HL-60/S4 treated with phorbol 12-myristate 13-acetate at 8.2 ng/mL for 4 days and 3 days (cell line): ENCODE measurements at regions not wholly inside any gene's neighbourhood (a gene's known extent, or its start where the extent isn't known, plus 50 kb on each side); places are given as distances from the start of the nearest gene placed in this dataset.
"Not testable (repeated sequence)": the region's sequence is repeated elsewhere in the genome, so short reads cannot be mapped to it uniquely, and the experiment has no call there.

Experiments
- in situ Hi-C: fragments of 300-500 bp; cut with MboI; formaldehyde crosslinking; loops from 2 replicates; pipeline ENCODE4 v1.15.0; 2022; ENCODE audit warnings: low sequenced_read_pairs

DNA sequence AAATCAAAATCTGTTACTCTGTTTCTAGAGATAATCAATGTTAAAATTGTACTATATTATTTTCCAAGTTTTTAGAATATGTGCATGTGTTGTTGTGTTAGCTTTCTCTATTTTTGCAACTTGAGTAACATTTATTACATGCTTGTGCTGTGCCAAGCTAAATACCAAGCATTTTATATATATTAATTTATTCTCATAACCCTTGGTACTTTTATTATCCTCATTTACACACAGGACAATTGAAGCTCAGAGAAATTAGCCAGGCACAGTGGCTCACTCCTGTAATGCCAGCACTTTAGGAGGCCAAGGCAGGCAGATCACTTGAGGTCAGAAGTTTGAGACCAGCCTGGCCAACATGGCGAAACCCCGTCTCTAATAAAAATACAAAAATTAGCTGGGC is 254.0 kb upstream of the DMRT1 start:
- in situ Hi-C loops: no loop called here

DNA sequence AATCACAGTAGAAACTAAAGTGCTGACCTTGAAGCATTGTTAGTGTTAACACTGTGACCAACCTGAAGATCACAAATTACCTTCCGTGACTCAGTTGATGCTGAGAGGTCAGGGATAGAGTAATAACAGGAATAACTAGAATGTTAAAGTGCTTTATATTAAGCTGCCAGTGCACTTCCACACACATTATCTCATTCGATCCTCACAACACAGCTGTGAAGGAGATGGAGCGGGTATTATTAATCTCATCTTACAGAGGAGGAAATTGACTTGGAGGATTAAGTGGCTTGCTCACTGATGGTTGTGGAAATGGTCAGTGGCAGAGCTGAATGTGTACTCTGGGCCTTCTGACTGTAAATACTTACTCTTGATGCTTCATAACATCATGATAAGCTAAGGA is 252.5 kb upstream of the DMRT1 start:
- in situ Hi-C loops: no loop called here

DNA sequence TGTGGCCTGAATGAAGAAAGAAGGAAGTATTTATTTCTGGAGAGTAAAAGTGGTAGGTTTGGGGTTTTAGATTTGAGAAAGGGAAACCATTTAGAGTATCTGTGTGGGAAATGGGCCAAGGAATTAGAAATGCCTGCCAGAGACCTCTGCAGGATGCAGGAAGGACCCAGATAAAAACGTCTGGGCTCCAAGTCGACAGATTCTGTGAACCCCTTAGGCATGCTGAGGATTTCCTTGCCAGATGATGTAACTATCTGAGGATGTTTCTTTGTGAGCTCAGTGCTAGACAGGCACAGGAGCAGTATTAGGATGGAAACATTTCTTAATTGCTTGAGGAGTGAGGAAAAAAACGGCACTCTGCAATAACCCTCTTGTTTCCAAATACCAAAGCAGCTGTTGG is 251.8 kb upstream of the DMRT1 start:
- in situ Hi-C loops: no loop called here

DNA sequence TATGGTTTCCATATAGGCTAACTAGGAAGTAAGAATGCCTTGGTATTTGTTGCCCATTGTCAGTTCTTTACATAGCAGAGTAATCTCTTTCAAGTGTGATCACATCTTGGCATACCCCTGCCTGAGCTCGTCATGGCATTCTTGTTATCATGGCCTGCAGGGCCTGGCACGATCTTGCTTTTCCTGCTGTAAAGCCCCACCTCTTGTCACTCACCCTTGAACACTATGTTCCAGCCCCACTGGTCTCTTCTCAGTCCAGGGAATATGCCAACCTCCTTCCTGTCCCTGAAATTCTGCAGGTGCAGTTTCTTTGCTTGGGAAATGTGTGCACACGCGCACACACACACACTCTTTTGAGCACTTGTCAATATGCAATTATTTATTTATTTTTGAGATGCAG is 250.2 kb upstream of the DMRT1 start:
- in situ Hi-C loops: no loop called here

DNA sequence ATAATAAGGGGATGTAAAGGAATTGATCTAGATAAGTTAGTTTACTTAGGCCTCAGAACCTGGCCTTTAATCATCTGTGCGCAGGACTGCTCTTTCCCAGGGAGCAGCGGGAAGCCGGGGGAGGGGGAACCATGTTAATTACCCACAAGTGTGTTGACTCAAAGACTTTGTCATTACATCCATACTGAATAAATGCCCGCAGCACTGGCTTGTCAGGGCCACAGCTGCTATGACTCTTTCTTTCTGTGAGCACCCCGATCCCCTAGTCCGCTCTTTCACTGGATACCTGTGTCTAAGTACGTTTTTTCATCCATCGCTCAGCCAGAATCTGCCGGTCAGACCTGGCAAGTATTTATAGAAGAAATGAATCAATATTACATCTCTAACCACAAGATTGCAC is 249.3 kb upstream of the DMRT1 start:
- in situ Hi-C loops: no loop called here

DNA sequence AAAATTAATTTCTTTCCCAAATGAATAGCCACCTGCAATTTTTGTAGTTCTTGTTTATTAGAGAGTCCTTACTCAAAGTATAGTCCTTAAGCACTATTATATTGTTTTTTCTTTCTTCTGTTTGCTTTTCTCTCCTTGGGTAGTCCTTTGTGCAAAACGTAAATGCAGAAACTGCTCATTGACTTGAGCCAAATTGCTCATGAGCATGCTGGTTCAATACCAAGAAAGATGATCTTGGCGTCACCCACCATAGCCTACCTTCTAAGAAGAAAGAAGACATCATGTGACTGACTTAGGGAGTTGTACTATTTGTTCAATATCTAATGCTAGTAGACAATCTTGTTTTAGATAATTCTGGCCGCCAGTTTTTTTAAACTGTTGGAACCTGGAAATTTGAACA is 248.8 kb upstream of the DMRT1 start:
- in situ Hi-C loops: no loop called here

DNA sequence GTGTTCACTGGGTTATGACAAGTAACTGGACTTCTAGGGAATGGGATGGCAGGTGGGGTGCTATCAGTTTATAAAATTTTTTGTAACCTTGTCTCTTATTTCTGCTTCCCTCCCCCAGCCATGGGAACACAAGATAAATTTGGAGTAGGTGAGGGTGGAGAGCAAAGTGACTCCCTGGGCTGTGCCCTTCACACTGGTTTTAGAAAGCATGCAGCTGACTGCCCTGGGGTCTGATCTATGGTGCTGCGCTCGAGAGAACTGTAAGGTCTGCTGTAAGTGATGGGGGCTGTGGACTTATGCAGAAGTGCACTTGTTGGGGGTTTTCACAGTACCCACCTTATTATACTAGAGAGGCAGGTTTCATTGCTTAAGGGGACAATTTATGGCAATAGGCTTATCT is 247.7 kb upstream of the DMRT1 start:
- in situ Hi-C loops: no loop called here

DNA sequence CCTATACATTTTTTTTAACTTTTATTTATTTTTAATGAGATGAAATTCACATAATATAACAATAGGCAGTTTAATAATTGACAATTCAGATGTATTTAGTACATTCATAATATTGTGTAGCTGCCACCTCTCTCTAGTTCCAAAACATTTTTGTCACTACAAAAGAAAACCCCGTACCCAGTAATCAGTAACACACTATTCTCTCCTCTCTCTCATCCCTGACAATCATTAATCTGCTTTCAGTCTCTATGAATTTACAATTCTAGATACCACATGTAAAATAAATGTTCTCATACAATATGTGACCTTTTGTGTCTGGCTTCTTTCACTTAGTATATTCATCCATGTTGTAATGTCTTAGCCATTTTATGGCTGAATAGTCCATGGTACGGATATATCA is 244.8 kb upstream of the DMRT1 start:
- in situ Hi-C loops: no loop called here

DNA sequence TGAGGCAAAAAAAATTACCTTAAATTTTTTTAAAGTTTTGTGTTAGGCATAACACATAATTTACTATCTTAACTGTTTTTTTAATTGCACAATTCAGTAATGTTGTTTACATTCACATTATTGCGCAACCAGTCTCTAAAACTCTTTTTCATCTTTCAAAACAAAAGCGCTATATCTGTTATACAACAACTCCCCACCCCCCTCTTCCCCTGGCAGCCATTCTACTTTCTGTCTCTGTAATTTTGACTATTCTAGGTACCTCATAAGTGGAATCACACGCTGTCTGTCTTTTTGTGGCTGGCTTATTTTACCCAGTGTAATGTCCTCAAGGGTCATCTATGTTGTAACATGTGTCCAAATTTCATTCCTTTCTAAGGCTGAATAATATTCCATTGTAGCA is 241.5 kb upstream of the DMRT1 start:
- in situ Hi-C loops: no loop called here

DNA sequence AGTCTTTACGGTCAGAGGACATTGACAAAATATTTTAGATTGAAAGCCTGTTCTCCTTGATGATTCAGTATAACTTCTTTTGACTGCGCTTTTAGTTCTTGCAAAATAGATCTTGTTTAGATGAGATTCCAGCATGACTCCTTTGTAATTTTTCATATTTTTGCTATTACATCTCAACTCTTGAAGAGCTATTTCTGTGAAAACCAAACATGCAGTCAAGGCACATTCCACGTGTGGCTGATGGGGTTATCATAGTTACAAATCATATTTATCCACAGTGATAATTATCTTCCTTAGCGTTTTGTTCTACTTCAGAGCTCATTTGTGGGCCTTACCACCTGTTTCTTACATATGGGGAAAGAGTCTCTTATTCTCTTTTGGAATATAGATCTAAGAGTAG is 238.8 kb upstream of the DMRT1 start:
- in situ Hi-C loops: no loop called here

DNA sequence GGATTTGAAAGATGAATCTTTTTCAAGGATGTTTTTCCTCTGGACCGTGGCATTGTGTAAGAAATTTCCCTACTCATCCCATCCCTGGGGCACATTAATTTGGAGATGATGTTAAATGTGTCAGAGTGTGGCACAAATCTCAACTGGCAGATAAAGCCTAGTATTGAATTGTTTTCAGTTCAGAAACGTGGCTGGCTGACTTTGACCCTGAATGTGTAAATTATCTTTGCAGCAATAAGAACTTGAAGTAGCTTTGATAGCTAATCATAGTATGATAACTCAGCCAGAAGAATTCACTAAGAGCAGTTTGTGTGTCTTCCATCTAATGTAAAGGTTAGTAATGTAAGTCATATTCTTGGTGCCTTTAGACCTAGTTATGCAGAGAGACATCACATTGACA is 238.4 kb upstream of the DMRT1 start:
- in situ Hi-C loops: no loop called here

DNA sequence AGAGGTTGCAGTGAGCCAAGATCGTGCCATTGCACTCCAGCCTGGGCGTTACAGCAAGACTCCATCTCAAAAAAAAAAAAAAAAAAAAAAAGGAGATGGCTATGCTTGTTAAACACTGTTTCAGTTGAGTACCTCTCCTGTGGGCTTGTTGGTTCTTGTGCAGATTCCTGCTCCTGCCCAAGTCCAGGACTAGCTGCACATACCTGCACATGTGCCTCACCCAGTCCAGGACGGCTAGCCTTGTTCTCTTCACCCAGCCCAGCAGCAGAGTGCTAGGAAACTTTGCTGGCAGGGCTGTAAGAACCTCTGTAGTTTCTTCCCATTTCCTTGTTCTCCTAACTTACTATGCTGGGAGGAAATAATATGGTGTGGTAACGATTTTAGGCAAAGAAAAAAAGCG is 234.1 kb upstream of the DMRT1 start:
- in situ Hi-C loops: no loop called here

DNA sequence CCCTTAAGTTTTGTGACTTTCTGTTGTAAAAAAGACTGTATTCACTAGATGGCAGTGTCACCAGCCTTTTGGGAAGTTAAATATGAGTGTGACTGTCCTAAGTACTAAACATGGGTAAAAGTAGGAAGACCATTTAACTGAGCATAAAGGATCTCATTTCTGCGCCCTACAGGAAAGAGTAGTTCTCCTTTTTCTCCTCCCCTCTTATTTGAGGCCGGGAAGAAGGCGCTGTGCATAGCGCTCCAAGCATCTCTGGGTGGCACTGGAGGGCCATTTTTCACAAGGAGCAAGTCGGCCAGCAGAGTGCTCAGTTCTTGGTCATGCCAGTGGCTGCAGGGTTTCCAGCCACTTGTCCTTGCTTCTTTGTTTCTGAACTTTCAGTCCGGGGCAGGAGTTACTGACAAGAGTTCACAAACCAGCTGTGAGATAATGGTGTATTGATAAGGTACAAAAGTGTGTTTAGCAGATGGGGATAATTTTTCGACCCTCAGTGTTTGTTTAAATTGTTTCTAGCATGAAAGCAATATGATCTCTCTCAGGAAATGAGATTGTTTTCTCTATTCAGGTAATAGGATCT is 227.6 kb upstream of the DMRT1 start:
- in situ Hi-C loops: loop anchor here (10.0 kb wide), 2 partner anchors 151 to 391 kb away; no protein-coding TSS in a partner anchor

DNA sequence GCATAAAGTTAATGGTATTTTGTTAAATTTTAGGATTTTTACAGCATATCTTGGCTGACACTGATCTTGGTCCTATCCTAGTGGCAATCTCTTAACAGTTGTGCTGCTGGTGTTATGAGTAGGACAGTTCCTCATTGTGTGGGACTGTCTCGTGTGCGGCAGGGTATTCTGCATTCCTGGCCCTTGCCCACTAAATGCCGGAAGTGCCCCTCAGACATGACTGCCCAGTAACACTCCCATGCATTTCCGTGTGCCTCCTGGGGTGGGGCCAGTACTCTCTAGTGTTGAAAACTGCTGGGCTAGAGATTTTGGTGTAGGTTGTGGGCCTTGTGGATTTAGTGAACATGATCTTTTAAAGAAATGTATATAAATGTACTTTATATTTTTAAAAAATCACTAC is 227.1 kb upstream of the DMRT1 start:
- in situ Hi-C loops: loop anchor here (10.0 kb wide), 2 partner anchors 150 to 390 kb away; no protein-coding TSS in a partner anchor

DNA sequence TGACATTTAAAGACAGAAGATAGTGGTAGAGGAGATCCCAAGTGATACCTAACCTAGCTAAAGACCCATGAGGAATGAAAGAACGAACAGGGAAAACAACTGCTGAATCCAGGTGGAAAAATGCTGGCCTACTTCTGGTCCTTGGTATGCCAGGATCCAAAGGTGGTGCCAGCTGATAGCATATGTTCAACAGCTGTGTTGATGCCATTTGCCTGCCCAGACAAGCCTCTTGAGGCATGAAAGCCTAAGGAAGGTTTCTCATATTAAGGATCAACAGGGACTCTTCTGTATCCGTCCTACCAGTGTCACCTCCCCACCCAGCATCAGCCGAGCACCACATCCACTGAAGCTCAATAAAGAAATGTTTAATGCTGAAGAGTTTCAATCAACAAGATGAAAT is 225.7 kb upstream of the DMRT1 start:
- in situ Hi-C loops: loop anchor here (10.0 kb wide), 2 partner anchors 149 to 389 kb away; no protein-coding TSS in a partner anchor

DNA sequence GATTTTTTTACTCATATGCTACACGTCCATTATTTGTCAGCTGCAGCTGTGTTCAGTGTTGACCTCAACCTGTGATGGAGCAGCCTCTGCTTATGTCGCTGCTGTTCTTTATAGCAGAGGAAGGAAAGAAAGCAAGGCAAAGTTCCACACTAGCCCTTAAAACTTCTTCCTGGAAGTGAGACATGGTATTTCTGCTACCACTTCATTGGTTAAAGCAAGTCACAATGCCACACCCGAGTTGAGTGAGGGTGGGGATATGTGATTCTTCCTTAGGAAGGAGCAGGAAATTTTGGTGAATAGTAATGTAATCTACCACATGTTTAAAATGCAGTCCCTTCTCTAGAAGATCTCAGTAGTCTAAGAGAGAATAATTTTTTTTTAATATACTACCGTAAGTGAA is 224.8 kb upstream of the DMRT1 start:
- in situ Hi-C loops: loop anchor here (10.0 kb wide), 2 partner anchors 148 to 388 kb away; no protein-coding TSS in a partner anchor

DNA sequence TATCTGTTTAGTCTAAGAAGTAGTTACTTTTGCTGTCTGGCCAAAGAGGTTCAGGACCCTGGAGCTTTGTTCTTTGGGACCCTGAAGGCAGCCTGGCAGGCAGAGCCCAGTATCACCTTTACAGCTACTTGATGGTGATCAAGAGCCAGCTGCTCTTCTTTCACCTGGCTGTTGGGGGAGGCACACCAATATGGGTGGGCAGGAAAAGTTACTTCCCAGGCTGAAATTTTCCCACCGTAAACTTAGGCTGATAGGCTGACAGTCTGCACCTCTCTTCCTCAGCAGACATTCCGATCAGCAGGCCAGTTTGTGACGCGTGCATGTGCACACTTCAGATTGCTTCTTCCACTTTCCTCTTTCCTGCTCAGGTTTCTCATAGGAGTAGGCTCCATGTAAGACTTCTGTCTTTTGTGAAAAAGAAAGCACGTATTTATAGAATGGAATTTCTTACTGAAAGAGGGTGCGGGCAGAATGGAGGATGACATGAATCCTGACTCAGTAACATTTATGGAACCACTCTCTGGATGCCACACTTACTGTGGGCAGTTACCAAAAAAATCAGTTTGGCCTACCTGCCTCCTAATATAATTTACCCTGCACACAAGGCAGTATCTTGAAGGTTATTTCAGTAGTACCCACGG is 223.9 kb upstream of the DMRT1 start:
- in situ Hi-C loops: loop anchor here (10.0 kb wide), 2 partner anchors 147 to 387 kb away; no protein-coding TSS in a partner anchor

DNA sequence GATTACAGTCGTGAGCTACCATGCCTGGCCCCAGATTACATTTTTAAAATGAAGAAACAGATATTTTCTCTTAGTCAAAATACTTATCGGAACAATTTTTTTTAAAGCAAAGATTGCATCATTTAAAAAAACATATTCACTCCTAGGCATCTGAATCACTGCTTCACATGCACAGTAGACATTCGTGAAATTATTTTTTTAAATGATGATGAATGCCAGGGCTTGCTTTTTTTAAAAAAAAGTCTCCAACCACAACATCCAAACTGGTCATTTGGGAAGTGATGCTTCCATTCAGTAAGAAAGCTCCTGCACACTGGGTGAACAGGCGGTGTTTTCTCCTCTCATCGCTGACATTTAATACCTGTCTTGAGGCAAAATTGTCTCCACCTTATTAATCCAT is 223.0 kb upstream of the DMRT1 start:
- in situ Hi-C loops: loop anchor here (10.0 kb wide), 2 partner anchors 146 to 386 kb away; no protein-coding TSS in a partner anchor

DNA sequence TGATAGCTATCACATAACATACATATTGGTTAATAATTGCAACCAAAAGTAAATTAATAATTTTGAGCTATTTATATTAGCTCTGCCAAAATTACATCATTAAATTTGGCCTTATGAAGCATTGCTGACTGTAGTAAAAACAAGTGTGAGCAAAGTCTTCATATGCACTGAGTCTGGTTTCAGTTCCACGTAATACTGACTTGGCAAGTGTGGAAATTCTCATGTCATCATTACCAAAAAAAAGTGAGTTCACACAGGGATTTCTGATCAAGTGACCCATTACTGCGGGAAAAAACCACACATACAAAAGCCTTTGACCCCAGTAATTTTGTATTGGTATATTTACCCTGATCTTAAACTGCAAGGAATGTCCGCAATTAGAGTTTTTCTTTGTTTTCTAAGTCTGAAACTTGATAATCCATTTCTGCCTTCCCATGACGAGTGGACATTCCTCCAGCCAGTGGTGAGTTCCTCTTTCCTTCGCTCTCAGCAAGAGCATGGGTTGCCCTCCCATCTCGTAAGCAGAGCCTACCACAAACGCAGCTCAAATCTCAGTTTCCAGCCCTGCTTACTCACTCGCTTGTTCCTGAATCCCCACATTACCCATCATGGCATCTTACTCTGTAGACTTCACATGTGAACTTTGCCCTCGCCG is 220.2 kb upstream of the DMRT1 start:
- in situ Hi-C loops: no loop called here

DNA sequence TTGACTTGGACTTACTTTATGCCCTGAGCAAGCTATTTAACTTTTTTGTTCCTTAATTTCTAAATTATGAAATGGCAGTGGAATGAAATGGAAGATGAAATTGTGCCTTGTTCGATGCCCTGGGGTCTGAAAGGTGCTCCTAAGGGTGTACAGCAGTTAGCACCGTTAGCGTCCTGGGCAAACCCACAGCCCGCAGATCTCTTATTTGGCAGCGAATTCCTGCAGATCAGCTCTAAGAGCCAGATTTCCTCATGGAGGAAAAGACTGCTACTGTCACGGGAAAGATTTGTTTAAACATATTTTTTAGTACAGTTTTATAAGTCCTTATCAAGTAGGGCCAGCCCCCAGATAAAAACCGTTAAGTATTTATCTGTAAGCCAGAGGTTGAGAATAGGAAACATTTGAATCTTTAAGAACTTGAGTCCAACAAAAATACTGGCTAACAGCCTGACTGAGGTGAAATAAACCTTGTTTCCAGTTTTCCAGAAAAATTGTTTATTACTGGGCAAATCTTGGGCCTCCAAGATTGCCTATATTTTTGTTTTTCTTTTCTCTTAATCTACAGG is 216.5 kb upstream of the DMRT1 start:
- in situ Hi-C loops: no loop called here

DNA sequence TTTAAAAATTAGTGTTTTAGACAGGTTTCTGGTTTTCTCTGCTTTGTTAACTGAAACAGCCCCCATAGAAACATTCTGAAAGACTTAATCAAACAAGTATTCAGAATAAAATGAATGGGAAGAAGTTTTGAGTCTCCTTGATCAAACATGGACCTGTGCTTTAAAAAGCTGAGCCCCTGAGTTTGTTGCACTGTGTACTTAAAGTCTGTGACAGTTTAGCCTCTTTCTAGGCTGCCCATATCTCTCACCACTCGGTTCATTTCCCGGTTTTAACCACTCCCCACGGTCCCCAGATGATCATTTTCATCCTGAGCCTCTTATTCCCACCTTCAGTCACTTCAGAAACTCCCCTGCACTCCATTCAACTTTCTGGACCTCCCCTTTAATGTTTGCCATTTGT is 215.9 kb upstream of the DMRT1 start:
- in situ Hi-C loops: no loop called here

DNA sequence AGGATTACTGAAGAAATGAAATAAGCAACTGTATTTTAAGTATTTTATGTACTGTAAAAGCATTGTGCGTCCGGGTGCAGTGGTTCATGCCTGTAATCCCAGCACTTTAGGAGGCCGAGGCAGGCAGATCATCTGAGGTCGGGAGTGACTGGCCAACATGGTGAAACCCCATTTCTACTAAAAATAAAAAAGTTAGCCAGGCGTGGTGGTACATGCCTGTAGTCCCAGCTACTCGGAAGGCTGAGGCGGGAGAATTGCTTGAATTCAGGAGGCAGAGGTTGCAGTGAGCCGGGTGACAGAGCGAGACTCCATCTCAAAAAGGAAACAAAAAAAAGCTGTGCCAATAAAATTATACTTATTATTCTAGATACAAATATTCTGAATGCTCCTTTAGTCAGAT is 215.4 kb upstream of the DMRT1 start:
- in situ Hi-C loops: not testable (repeated sequence)
